GM18870 (cell line): ENCODE measurements at regions not wholly inside any gene's neighbourhood (a gene's known extent, or its start where the extent isn't known, plus 50 kb on each side); places are given as distances from the start of the nearest gene placed in this dataset.
"Not testable (repeated sequence)": the region's sequence is repeated elsewhere in the genome, so short reads cannot be mapped to it uniquely, and the experiment has no call there.

Source experiments
- ATAC-seq: cut with Tn5 transposase; IDR thresholded peaks from one replicate; pipeline ENCODE4 v1.9.1; 2021; ENCODE audit warnings: moderate library complexity; ENCODE audit not compliant: unreplicated experiment

DNA sequence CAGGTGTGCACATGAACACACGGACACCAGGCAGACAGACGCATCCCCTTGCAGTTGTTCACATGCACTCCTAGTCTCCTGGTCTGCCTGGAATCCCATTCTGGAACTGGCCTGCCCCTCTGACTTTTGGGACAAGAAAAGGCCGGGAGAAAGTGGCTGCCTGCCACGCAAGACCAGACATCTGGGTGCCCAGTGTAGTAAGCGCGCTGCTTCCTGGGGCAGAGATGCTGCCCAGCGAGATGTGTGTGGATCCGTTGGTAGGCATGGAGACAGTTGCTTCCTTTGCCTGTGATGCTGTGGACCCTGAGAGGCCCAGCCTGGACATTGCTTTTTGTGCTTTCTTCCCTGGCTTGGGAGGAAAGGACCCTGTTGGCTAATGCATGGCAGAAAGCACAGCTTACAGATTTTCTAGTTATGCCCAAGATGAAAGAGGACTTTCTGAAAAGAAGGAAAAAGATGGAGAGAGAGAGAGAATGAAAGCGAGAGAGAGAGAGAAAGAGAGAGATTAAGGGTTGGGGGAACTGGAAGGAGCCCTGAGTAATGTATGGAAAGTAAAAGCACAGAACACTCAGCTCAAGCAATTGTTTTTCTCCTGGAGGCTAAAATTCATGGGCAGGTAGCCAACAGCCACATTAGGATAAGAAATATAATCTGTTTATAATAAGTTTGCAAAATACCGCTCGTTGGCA lies 235.3 kb downstream of the BCL2L11 start:
- ATAC-seq = not testable (repeated sequence)

DNA sequence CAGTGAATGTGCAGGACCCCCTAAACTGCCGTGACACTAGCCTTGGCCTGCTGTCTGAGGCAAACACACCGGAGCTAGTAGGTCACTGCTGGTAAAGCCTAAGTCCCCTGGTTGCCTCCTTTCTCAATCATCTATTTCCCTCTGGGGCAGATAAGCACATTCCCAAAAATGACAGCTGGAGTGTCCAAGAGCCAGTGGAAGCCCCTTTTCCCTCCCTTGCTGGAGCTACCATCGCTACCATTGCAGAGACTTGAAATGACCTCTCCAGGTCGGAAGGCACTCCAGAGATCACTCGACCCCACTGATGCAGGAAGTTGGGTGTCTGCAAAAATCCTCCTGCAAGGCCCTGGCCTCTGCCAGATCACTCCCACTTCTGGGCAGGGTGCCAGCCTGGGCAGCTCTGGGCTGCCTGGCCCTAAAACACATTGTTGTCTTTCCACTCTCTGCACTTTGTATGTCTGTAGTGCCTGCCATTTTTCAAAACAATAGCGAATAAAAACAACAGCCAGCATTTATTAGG lies 235.9 kb downstream of the BCL2L11 start:
- ATAC-seq = not testable (repeated sequence)

GRCh38 chr2:111365986-111366640 lies 245.4 kb downstream of the BCL2L11 start:
- ATAC-seq = not testable (repeated sequence)

DNA sequence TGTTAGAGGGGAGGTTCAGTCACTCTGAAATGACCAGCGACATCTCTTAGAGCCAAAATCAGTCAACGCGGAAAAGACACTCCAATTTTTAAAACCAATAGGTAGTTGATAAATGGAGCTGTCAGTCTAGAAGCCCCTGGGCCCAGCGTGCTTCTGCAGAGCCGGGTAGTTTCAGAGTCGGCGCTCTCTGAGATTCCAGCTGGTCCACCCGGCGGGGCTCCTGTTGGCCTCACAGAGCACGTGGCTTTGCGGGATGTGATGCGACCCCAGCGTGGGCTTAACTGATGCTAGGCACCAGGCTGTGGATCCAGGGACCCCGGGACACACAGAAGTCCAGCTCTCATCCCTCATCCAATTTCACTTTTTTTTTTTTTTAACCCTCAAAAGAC lies 245.9 kb downstream of the BCL2L11 start:
- not testable (repeated sequence) for ATAC-seq

DNA sequence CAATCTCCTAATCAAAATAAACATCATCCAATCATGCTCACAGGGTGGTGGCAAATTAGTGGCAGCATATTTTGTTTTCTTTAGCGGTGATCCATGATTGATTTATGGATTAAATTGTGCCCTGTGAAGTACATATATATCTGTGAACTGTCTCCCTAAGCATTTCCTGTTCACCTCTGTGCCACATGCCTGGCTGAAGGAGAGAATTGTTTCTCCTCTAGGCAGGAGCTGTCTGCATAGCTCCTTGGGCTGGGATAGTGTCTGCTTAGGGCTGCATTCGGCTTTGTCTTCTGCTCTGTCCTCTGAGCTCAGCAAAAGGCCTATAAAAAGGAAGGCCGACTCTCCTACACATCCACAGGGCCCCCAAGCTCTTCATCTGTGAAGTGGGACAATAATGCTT lies 246.4 kb downstream of the BCL2L11 start:
- not testable (repeated sequence) for ATAC-seq

GRCh38 chr2:111367871-111368270 lies 247.2 kb downstream of the BCL2L11 start:
- ATAC-seq = not testable (repeated sequence)

DNA sequence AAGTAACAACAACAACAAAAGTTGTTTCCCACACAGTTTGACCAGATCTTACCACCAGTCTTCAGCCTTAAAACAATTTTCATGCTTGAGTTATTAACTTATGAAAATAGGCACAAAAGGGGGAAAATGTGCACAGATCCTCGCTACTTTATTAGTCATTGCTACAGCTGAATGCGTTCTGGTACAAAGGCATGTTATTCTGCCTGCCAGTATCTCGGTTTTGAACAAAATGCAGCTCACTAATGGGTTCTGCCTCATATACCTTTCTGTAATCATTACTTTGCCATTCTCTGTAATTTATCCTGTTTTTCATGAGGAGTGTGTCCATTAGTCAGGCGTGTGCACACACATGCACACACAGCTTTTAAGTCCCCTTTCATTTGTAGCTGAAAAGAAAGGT lies 247.6 kb downstream of the BCL2L11 start:
- not testable (repeated sequence) for ATAC-seq

DNA sequence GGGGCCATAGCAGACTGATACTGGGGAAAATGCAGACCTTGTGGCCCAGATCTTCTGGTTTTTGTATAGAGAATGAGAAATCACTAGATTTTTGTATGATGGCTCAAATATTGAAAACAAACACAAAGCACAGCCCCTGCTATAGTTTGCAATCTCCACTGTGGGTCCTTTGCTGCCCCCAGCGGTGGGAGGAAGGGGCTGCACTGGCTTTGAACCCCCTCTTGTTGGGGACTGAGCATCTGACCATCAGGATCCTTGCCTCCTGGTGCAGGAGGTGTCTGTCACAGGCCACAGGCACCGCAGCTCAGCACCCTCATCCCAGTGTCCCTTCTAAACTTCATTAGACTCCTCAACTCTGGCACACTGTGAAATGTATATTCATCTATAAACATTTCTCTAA lies 252.3 kb downstream of the BCL2L11 start:
- not testable (repeated sequence) for ATAC-seq

GRCh38 chr2:111373989-111374388 lies 253.3 kb downstream of the BCL2L11 start:
- not testable (repeated sequence) for ATAC-seq

DNA sequence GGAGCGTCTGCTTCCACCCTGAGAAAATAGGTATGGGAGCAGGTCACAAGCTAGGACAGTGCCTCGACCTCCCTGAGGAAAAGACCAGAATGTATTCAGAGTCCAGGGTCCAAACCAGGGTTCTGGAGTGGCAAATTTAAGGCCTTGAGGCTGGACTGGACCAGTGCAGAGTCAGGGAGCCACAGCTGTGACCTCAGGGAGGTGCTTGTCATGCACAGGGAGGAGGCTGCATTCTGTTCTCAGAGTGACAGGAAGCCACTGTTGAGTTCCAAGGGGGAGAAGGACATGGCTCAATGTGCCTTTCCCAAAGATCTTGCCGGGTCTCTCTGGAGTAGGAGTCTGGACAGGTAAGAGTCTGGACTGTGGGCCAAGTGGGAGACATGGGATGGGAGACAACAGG lies 254.0 kb downstream of the BCL2L11 start:
- ATAC-seq = not testable (repeated sequence)

DNA sequence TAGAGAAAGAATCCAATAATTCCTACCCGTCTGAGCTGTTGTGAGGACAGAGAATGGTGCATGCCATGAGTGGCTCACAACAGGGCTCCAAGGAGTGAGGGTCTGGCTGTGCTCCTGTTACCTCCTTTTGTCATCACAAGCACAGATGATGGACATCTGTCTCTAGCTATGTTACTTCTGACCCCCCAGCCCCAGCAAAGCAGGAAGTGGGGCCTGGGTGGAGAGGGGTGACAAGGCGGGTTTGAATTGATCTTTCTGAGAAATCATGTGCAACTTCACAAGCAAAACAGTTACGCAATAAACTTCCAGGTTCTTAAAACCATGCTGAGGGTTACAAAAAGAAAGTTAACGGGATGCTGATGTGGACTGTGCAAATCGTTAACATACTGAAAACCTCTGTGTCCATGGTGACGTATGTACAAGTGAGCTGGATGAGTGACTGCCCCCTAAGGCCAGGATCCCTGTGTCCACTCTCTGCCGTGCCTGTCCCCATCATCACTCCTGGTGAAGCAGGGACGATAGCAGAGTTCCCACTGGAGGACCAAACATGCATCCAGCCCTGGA lies 254.7 kb downstream of the BCL2L11 start:
- ATAC-seq = not testable (repeated sequence)

DNA sequence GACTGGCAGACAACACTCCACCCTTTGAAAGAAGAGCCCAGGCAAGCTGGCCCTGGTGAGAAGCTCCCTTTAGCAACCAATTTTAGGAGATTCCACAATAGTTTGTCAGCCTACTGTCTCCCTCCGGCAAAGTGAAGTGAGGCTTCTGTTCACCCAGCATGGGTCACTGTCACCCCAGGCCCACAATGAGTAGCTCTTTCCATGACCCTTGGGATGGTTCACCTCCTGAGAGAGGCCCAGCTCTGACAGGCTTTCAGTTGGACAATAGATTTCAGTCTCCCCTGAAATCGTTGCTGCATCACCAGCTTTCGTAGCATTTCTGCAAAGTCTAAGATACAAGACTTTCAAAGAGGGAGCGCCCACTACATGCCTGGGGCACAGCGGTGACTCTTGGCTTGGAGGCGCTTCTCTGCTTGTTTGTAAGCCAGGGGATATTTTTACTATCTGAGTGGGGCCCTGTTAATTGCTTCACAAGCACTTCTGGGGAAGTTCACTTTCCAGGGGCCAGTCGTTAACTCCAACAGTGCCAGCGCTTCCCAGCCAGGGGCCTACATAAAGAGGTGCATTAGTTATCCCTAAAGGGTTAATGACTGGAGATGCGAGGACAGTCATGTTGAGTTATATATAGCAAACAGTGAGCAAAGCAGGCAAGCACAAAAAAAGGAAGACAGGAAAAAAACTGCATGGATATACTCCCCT lies 255.7 kb downstream of the BCL2L11 start:
- not testable (repeated sequence) for ATAC-seq

GRCh38 chr2:111376971-111377352 lies 256.2 kb downstream of the BCL2L11 start:
- ATAC-seq = not testable (repeated sequence)

DNA sequence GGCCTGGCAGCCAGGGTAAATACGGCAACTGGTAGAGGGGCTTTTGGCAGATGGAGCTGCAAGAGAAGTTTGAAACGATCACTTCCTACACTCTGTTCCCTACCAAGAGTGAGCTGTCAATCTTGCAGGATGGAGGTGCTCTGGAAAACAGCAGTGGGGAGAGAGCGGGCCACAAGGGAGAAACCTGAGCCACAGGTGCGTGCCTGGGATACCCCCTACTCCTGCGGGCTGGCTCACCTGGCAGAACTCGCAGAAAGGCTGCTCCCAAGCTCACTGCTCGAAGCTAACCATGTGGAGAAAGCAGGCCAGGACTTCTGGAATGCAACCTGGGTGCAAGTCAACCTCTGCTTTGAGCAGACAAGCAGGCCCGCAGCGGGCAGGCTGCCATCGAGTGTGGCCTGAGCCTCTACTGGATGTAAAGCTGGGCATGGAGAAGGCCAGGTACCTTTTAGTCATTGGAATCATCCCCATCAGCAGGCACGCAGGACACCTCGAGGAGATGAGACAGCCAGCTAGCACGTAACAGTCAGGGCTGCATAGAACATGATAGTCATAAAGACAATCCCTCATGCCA lies 256.8 kb downstream of the BCL2L11 start:
- not testable (repeated sequence) for ATAC-seq

- not testable (repeated sequence) for ATAC-seq
These were observed 257.6 kb downstream of the BCL2L11 start for GRCh38 chr2:111378348-111378747.

- not testable (repeated sequence) for ATAC-seq
These were observed 260.2 kb downstream of the BCL2L11 start for GRCh38 chr2:111380733-111381439.

DNA sequence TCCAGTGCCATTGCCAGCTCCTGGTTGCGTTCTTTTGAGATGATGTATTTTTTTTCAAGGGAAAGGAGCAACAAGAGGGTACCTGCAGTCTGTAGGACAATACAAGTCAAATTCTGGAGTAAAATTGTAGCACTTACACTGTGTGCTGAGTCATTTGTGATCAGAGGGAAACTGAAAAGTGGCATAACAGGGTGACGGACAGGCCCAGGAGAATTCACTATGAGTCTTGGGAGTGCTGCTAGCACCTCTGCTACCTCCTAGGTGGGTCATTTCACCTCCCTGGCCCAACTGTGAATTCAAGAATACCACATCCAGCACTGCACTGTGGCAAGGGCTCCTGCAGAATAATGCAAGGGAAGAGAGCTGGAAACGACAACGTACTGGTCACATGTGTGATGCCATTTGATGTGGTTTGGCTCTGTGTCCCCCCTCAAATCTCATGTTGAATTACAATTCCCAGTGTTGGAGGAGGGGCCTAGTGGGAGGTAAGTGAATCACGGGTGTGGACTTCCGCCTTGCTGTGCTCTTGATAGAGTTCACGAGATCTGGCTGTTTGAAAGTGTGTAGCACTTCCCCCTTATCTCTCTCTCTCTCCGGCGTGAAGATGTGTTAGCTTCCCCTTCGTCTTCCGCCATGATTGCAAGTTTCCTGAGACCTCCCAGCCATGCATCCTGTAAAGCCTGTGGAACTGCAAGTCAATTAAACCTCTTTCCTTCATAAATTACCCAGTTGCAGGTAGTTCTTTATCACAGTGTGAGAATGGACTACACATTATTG lies 261.0 kb downstream of the BCL2L11 start:
- not testable (repeated sequence) for ATAC-seq

DNA sequence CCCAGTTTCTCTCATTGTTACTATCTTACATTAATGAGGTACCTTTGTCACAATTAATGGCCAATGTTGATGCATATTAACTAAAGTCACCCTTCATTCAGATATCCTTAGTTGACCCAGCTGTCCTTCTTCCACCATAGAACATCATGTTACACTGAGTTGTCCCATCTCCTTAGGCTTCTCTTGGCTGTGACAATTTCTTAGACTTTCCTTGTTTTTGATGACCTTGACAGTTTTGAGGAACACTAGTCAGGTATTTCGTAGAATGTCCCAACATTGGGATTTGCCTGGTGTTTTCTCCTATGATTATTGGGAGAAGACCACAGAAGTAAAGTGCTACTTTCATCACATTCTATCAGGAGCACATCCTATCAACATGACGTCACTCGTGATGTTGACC lies 261.8 kb downstream of the BCL2L11 start:
- ATAC-seq = not testable (repeated sequence)

DNA sequence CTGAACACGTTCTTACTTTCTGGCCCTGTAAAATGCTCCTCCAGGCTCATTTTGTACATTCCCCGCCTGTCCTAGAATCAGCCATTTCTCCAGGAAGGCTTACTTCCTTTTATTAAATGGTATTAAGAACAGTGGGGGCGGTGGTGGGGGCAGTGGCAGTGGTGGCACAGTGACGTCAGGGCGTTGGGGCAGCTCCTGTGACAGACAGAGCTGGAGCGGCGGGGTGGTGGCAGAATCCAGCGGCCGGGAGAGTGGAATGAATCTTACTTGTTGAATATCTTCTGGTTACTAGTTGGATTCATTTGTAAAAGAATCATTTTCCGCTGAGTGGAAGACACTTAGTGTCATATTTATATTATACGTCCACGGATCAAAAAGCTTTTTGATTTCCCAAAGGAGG lies 262.6 kb downstream of the BCL2L11 start:
- not testable (repeated sequence) for ATAC-seq
